ENCODE measurements at regions not wholly inside any gene's neighbourhood (a gene's known extent, or its start where the extent isn't known, plus 50 kb on each side); places are given as distances from the start of the nearest gene placed in this dataset.

DNA sequence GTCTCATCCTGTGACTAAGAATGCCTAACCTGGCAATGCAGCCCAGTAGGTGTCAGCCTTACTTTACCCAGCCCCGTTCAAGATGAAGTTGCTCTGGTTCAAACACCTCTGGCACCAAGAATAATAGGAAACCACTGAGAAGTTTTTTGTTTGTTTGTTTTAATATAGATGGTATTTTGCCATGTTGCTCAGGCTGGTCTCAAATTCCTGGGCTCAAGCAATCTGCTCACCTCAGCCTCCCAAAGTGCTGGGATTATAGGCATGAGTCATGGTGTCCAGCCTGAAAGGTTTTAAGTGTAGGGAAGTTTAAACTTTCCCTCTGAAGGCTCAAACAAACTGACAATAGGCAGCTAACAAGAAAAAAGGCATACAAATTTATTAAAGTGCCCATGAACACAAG, 51.2 kb upstream of the ABCC4 start:
- DNase-seq (ENCODE audit: low read depth in 2 of 3, low spot score in 2 of 3) = no peak

DNA sequence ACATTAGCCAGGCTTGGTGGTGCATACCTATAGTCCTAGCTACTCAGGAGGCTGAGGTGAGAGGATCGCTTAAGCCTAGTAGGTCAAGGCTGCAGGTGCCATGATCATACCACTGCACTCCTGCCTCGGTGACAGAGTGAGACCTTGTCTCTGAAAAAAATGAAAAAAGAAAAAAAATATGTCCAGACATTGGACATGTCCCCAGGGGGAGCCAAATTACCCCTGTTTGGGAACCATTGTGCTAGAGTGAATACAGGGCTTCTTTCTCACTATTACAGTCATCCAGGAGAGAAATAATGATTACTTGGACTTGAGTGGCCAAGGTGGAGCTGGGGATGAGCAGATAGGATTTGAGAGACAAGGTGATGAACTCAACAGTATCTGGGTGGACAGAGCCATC, 52.9 kb upstream of the ABCC4 start:
- DNase-seq (ENCODE audit: low read depth in 2 of 3, low spot score in 2 of 3) = no peak

DNA sequence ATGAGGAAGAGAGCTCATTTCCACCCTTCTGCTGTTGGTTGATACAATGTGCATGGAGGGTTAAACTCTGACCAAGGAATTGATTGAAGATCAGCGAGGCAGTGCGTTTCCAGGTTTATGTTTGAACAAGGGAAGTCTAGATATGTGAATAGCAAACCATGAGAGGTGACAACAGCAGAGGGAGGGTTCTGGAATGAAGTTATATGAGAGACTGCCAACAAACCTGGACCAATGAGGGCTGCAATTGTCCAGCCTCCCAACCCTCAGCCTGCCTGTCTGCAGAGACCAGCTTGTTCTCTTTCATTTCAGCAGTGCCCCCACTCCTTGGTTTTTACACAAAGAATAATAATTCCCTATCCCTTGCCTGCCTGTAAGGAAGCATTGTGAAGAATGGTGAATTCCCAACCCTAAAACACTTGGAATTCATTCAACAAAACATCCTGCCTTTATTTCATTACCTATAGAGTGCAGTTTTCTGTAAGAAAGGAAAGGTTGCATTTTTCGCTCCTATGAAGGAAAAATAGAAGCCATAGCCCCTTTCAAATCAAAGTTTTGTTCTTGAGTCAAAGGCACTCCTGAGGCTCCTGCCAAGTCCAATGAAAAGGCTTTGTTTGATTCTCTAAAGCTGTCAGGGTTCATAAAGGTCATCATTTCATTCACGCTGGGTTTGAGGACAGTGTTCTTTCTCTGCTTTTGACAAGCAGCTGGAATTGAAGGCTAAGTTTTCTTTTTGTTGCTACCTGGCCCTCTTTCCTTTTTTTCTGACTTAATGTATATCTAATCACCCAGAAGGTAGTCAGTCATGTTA, 53.6 kb upstream of the ABCC4 start:
- no peak for DNase-seq (ENCODE audit: low read depth in 2 of 3, low spot score in 2 of 3)

DNA sequence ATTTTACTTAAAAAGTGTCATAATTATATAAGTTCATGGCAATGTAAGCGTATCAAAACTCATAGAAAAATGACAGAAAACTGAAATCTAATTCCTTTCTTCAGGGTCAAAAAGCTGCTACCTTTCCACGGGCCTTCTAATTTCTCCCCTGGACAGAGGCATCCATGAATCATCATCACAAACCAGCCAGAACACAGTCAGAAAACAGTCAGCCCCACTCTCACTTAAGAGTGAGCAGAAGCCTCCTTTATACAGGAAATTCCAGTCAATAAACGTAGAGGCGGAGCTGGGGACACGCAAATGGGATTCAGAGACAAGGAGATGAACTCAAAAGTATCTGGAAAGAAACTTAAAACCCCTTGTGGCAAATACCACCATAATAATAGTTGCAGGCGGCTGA, 54.2 kb upstream of the ABCC4 start:
- DNase-seq (ENCODE audit: low read depth in 2 of 3, low spot score in 2 of 3) = no peak

DNA sequence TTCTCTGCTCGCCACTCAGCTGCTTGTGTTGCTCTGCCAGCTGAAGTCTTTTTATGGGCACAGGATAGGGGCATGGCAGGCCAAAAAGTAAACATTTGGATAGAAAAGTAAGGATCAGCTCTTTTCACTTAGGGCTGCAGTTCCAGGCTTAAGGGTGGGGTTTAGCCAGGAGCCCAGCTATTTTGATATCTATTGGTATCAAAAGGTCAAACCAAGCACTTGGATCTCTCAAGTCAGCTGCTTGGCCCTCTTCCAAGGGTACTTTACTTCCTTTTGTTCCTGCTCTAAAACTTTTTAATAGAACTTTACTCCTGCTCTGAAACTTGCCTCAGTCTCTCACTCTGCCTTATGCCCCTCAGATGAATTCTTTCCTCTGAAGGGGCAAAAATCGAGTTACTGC, 55.7 kb upstream of the ABCC4 start:
- no peak for DNase-seq (ENCODE audit: low read depth in 2 of 3, low spot score in 2 of 3)

DNA sequence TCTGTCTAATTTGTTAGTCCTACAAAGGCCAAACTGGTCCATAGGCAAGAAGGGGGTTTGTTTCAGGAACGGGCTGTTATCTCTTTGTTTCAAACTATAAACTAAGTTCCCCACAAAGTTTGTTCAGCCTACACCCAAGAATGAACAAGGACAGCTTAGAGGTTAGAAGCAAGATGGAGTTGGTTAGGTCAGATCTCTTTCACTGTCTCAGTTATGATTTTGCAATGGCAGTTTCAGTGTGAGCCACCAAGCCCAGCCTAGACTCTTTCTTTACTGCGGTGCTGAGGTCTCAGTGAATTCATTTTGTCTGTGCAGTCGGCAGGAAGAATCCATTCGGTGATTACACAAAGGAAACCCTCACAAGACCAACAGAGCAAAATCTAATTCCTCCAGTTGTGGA, 56.6 kb upstream of the ABCC4 start:
- no peak for DNase-seq (ENCODE audit: low read depth in 2 of 3, low spot score in 2 of 3)

DNA sequence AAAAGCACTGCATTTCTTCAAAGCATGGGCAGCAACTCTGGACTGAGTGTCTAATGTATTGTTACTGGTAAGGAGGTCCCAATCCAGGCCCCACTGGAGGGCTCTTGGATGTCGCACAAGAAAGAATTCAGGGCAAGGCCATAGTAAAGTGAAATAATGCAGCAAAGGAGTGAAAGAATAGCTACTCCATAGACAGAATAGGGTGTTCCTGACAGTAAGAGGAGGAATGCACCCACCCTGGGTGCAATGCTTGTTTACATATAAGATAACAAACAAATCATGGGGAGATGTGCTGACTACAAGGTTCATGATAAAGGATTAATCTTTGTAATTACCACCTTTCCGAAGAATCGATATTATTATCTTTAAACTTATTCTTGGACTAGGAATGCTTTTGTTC, 58.8 kb upstream of the ABCC4 start:
- DNase-seq (ENCODE audit: low read depth in 2 of 3, low spot score in 2 of 3) = no peak

DNA sequence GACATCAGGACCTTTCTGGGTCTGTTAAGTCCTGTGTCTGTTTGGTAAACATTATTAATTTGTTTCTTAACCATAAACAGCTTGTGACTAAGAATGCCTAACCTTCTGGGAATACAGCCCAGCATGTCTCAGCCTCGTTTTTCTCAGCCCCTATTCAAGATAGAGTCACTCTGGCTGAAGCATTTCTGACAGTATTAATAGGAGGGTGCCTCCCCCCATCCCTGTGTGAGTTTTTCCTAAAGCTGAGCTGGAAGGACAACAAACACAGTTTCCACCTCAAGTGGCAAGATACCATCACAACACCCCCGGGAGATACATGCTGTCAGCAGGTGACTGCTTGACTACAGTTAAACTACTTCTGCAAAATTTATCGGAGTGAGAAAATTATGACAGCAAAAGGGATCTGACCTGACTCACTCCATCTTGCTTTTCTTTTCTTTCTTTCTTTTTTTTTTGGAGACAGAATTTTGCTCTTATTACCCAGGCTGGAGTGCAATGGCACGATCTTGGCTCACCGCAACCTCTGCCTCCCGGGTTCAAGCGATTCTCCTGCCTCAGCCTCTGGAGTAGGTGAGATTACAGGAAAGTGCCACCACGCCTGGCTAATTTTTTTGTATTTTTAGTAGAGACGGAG, 59.3 kb upstream of the ABCC4 start:
- no peak for DNase-seq (ENCODE audit: low read depth in 2 of 3, low spot score in 2 of 3)

DNA sequence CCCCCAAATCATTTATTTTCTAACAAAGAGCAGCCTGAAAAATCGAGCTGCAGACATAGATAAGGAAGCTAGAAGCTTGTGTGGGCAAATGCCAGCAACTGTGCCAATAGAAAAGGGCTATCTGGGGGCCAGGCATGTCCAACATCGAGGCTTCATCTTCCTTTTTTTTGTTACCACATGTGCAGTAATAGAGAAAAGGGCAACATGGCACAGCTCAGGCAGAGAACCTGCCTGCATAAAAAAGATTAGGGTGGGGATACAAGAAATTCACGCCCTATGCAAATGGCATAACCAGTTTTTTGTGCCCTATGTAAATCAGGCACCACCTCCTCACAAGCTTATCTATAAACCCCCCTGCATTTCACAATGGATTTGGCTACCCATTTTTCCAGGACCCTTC, 60.4 kb upstream of the ABCC4 start:
- DNase-seq (ENCODE audit: low read depth in 2 of 3, low spot score in 2 of 3) = peak in 2 of 3 donors; percentile 31 to 68

DNA sequence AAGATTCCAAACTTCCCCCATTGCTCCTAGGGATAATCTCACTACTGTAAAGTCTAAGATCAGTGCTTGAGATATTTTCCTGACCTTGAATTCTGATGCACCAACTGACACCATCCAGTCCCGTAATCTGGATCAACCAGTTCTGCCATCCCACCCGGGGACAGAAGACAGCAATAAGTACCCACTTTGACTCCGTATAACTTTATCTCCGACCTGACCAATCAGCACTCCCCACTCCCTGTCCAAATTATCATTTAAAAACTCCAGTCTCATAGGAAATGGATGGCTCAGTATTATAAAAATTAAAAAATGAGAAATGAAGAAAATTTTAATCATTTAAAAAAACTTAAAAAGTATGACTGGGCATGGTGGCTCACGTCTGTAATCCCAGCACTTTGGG, 61.4 kb upstream of the ABCC4 start:
- no peak for DNase-seq (ENCODE audit: low read depth in 2 of 3, low spot score in 2 of 3)

DNA sequence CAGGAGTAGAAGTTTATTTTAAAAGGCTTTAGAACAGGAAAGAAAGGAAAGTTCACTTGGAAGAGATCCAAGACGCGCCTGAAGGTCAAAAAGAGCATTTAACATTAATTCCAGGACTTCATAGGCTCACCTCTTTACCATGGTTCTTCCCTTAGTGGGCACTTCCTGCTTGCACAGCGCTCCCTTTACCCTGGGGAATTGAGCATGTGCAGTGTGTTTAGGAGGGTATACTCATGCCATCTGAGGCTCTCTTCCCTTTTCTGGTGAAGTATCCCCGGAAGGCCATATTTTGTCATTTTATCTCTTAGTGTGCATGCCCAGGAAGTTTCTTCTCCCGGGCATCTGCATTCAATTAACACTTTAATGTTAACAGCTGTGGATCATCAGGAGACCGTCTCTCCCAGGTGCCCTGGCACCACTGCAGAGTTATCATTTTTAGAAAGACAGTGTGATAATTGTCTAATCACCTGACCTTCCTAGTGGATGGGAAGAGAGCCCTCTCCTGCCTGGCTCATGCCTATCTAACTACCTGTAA, 66.1 kb upstream of the ABCC4 start:
- DNase-seq (ENCODE audit: low read depth in 2 of 3, low spot score in 2 of 3) = no peak

DNA sequence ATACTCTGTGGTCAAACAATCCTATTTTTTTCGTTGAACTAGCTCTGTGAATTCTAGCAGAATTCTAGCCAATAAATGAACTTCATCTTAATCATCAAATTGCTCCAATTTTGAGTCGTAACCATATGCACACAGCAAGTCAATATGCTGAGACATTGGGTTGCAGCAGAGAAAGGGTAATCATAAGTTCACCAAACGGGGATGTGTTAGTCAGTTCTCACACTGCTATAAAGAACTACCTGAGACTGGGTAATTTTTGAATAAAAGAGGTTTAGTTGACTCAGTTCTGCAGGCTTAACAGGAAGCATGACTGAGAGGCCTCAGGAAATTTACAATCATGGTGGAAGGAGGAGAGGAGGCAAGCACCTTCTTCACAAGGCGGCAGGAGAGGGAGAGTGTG, 67.7 kb upstream of the ABCC4 start:
- DNase-seq (ENCODE audit: low read depth in 2 of 3, low spot score in 2 of 3) = no peak

DNA sequence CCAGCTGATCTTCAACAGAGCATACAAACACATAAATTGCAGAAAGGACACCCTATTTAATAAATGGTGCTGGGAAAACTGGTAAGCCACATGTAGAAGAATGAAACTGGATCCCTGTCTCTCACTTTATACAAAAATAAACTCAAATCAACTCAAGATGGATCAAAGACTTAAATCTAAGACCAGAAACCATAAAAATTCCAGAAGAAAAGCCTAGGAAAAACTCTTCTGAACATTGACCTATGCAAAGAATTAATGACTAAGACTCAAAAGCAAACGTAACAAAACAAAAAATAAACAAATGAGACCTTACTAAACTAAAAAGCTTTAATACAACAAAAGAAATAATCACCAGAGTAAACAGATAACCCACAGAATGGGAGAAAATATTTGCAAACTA, 74.5 kb upstream of the ABCC4 start:
- DNase-seq (ENCODE audit: low read depth in 2 of 3, low spot score in 2 of 3) = no peak

DNA sequence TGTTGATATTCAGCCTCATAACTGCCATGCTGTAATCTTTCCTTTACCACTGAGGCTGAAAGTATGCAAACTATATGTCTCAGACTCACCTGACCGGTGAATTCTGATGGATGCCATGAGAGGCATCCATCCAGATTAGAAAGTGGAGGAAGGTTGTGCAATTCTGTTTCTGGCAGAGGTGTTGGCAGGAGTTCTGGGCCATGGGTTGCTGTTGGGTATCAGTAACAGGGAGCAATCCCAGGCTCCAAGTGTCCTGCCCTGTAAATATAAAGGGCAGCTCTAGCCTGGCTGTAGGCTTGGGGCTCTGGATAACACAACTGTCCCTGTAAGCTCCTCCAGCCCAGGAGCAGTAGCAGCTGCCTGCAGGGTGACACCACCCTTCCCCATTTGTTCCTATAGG, 77.4 kb upstream of the ABCC4 start:
- DNase-seq (ENCODE audit: low read depth in 2 of 3, low spot score in 2 of 3) = no peak

DNA sequence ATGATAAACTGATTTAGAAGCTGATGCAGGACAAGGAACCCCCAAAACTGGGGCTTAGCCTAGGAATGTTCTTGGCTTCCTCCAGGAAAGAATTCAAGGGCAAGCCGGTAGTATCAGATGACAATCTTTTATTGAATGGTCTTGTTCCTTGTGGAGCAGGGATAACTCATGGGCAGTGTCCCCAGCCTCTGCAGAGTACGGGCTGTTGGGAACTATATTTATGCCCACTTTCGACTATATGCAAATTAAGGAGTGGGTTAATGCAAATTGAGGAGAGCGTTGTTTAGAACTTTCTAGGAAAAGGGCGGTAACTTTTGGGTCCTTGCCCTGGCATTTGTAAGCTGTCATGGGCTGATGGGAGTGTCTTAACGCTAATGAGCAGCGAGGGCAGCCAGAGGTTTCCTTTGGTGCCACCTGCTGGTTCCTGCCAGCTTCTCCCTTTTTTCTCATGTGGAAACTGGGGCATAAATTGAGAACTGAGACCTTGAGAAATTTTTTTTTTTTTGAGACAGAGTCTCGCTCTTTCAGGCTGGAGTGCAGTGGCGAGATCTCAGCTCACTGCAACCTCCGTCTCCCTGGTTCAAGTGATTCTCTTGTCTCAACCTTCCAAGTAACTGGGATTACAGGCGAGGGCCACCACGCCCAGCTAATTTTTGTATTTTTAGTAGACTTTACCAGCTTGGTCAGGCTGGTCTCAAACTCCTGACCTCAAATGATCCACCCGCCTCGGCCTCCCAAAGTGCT, 79.4 kb upstream of the ABCC4 start:
- DNase-seq (ENCODE audit: low read depth in 2 of 3, low spot score in 2 of 3) = peak in 2 of 3 donors; percentile 84 to 94

DNA sequence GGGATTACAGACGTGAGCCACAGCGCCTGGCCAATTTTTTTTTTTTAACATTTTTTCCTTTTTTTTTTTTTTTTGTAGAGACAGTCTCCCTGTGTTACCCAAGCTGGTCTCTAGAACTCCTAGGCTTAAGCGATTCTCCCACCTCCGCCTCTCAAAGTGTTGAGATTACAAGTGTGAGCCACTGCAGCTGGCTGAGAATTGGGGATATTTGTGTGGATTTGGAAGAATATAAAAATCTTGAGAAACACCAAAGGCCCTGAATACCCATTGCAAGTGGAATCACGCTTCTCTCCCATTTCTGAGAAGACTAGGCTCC, 79.9 kb upstream of the ABCC4 start:
- no peak for DNase-seq (ENCODE audit: low read depth in 2 of 3, low spot score in 2 of 3)

DNA sequence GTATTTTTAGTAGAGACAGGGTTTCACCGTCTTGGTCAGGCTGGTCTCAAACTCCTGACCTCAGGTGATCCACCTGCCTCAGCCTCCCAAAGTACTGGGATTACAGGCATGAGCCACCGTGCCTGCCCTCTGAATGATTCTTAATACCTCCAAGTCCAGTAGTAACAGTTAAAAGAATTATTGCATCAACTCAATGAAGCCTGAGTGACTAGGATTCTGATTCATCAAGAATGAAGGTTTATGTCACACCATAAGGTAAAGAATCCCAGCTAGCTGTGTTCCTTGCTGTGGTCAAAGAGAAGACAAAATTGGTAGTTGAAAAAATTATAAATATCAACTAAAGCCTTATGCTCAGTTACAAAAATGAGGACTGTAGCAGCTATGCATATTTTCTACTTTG, 81.2 kb upstream of the ABCC4 start:
- DNase-seq (ENCODE audit: low read depth in 2 of 3, low spot score in 2 of 3) = no peak

DNA sequence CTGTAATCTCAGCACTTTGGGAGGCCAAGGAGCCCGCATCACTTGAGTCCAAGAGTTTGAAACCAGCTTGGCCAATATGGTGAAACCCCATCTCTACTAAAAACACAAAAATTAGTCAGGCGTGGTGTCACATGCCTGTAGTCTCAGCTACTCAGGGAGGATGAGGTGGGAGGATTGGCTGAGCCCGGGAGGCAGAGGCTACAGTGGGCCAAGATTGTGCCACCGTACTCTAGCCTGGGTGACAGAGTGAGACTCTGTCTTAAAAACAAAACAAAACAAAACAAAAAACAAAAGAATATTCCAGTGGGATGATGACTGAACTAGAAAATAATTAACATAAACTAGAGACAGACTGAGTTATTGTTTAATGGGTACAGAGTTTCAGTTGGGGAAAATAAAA, 81.7 kb upstream of the ABCC4 start:
- DNase-seq (ENCODE audit: low read depth in 2 of 3, low spot score in 2 of 3) = no peak

DNA sequence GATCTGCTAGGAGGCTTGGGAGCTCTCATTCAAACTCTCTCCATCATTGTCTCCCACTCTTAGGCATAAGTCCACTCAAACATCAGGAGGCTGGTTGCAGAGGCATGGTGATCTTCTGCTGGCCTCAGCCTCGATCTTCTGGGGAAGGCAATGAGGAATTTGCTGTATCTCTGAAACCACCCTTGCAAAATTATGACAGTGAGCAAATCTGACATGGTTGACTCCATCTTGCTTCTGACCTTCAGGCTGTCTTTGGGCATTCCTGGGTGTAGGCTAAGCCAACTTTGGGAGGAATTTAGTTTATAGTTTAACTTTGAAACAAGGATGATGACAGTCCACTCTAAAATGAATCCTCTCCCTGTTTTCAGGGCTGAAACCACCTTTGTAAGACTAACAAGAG, 84.1 kb upstream of the ABCC4 start:
- no peak for DNase-seq (ENCODE audit: low read depth in 2 of 3, low spot score in 2 of 3)

DNA sequence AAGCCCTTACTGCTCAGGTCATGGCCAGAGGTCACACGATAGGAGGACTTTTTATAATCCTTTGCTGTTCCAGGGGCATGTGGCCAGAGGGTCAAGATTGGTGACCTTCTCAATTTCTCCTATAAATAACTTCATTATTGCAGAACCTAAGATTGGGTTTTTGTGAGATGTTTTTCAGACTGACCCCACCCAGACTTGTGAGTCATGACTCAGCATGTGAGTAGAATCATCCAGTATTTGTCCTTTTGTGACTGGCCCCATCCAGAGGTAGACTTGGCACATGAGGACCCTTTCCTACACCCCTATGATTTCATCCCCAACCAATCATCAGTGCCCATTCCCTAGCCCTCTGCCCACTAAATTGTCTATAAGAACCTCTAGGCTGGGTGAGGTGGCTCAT, 84.5 kb upstream of the ABCC4 start:
- DNase-seq (ENCODE audit: low read depth in 2 of 3, low spot score in 2 of 3) = no peak

DNA sequence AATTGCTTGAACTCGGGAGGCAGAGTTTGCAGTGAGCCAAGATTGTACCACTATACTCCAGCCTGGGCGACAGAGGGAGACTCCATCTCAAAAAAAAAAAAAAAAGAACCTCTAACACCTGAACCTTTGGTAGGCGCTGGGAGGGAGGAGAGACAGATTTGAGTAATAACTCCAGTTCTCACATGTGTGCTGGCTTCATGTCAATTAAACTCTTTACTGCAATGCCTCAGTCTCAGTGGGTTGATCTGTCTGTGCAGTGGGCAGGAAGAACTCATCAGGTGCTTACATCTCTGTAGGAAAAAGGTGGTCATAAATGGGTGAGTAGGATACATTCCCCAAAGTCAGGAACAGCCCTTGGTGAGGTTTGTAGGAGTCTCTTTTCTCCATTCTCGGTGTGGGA, 85.1 kb upstream of the ABCC4 start:
- DNase-seq (ENCODE audit: low read depth in 2 of 3, low spot score in 2 of 3) = no peak

DNA sequence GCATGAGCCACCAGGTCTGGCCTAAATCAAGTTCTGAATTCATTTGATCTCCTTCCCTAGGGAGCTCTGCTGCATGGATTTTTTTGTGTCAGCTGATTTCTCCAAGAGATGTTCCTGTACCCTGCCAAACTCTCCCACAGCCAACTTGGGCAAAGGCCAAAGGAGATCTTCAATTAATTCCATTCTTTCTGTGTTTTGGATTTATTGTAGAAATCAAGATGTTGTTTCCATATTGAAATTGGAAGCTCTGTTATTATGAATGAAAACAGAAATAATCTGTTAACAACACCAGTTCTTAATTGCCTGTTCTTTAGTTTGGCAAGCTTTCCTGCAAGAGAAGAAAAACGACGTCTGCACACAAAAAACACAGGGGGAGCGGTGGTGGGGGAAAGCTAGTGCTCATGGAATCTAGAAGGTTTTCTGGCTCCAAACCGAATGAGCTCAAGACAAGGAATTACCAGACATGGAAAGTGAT, 86.5 kb upstream of the ABCC4 start:
- DNase-seq (ENCODE audit: low read depth in 2 of 3, low spot score in 2 of 3) = no peak

Data from hematopoietic multipotent progenitor cell (in vitro differentiated cells).